NCI-H1092 treated with DMSO at 0.1 percent for 48 hours (cell line): ENCODE measurements at regions not wholly inside any gene's neighbourhood (a gene's known extent, or its start where the extent isn't known, plus 50 kb on each side); places are given as distances from the start of the nearest gene placed in this dataset.

Experiments
- DNase-seq: peaks from one replicate; lab custom pipeline; 2025; lab: John Stamatoyannopoulos, UW

DNA sequence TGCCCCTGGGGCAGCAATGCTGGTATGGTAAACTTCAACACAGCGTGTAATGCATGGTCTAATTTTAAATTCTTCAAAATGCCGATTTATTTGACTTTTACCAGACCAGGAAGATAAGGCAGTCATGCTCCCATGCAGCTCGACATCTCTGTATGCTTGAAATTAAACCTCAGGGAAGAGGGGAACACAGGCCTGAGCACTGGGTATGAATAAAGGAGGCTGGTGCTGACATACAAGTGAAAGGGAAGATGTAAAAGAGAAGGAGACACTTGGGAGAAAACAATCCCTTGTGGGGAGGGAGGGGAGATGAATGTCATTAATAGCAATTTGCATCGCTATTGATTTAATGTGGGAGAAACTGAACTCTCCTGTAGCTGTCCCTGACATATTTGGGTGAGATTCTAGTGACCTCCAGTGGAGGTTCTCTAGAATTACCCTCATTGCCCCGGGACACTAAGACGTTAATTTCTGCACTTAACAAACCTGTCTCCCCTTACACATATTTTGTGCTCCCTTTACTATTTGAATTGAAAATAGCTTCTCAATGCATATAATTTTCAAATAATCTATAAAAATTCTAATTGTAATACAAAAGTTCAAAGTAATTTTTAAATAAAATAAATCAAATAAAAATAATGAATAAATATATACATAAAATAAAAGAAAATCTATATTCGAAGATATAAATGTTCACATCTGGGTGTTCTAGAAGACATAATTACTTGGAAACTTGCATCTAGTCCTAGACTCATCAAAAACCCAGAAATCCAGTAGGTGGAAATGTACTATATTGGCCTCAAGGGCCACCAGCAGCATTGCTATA lies 283.1 kb downstream of the LMX1A start:
- DNase-seq = peak; percentile 73

DNA sequence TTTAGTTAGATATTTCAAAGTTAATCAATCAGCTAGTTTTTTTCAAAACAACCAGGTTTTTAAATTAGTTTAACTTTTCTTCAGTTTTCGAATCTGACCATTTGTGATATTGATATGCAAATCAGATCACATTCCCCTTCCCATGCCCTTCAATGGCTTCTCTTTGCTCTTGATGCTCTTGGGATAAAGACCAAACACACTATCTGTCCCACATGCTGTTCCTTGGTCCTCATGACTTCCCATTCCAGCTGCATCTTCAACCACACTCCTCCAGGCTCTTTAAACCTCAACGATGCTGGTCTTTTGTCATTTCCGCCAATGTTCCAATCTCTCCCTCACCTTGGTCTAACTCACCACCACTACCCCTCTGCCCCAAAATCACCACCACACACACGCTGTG lies 285.8 kb downstream of the LMX1A start:
- no peak for DNase-seq

GRCh38 chr1:165069829-165070228 lies 286.7 kb downstream of the LMX1A start:
- peak; percentile 42 for DNase-seq

DNA sequence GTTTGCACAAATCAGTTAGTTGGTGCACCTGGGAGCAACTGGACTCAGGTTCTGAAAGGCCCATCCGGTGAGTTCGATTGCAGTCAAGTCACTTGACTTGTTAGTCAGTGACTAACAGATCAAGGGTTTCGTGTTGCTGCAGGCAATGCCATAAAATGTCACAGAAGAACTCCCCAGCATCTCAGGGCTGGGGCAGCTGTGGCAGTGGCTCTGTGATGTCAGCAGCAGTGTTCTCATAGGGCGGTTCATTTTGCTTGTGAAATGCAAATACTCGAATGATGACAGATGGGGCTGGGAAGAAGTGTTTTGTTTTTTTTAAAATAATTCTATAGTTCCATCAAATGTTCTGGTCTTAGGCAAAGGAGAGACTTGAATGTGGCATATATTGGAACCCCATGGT lies 287.8 kb downstream of the LMX1A start:
- DNase-seq = no peak

DNA sequence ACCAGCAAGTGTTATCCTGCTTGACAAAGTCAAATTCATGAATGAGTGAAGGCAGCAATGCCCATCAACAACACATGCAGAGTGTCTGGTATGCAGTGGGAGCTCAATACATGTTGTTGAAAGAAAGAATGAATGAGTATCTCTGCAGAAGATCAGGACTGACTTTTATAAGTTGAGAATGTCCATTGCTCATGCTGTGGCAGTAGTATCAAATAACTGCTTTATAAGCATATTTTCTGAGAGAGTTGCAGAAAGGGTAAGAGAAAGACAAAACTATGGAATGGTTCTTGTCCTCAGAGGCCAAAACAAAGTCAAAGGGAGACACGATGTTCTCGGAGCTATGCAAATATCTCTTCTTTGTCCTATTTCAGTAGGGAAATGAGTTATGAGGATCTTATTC lies 288.7 kb downstream of the LMX1A start:
- DNase-seq = no peak

GRCh38 chr1:165063181-165063965 lies 293.1 kb downstream of the LMX1A start:
- no peak for DNase-seq

DNA sequence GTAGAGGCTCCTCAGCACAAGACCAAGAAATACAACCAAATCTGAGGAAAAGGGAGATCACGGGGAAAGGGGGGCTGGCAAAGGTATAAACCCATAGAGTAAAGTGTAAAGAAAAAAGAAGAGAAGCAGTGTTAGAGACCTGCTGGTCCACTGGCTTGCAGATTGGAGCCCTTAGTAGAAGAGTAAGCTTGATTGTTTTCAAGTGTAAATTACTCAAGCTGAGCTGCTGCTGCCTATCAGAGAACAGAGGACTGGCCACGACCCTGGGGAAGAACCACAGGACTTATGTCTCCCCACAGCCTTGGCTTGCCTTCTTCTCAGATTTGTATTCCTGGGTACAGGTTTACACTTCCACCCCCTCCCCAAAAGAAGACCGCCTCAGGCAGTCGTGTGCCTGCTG lies 294.2 kb downstream of the LMX1A start:
- no peak for DNase-seq

DNA sequence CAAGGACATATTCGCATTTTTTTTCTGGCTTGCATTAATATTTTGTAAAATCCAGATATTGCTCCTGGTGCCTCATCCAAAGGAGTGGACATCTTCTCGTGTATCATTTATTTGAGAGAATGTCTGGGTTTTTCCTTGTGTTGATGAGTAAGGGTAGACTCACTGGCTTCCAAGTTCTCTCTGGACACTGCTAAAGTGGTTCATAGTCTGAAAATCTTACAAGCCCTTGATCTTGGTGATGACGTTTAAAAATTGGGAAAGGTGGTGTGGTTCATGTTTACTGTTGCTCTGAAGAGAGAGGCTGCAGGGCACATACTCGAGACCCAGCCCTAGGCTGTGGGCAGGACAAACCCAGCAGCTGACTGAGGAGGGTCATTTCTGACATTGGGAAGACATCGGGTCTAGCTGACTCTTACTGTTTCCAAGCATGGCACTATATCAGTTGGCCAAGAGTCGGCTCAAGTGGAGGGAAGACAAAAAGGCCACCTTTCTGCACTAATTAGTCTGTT lies 296.2 kb downstream of the LMX1A start:
- no peak for DNase-seq

DNA sequence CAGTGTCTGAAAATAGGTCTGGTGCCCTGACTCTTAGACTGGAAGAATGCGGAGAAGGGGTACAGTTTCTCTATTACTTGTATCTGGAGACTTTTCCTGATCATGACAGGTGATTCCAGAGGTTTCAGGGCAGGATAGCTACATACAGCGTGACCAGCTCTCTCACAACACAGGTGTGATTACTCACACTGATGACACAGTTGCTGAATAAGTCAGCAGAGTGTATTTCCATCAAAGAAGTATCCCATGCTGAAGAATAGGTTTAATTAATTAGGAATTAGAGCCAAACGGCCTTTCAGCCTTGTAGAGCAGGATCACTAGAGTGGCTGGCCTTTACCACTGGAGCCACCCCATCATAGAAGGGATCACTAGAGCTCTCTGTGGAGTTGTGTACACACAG lies 298.6 kb downstream of the LMX1A start:
- DNase-seq = no peak

GRCh38 chr1:165056914-165057313 lies 299.6 kb downstream of the LMX1A start:
- no peak for DNase-seq

DNA sequence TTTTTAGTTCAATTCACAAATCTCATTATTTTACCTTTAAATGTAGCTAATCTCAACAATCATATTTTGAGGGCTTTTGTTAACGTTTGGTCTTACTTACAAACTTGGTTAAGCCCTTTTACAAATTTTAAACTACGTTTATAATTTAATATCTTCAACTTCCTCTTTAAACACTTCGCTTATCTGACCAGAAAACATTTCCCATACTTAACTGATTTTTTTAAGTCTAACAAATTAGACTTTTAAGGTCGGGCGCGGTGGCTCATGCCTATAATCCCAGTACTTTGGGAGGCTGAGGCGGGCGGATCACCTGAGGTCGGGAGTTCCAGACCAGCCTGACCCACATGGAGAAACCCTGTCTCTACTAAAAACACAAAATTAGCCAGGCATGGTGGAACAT lies 300.9 kb downstream of the LMX1A start:
- DNase-seq = no peak

- DNase-seq = no peak
Measured at GRCh38 chr1:165054627-165055026, 301.9 kb downstream of the LMX1A start.

GRCh38 chr1:165053351-165053750 lies 303.2 kb downstream of the LMX1A start:
- DNase-seq = no peak

- DNase-seq = no peak
Measured at GRCh38 chr1:165052936-165053335, 303.6 kb downstream of the LMX1A start.

GRCh38 chr1:165052431-165052830 lies 304.1 kb downstream of the LMX1A start:
- no peak for DNase-seq

DNA sequence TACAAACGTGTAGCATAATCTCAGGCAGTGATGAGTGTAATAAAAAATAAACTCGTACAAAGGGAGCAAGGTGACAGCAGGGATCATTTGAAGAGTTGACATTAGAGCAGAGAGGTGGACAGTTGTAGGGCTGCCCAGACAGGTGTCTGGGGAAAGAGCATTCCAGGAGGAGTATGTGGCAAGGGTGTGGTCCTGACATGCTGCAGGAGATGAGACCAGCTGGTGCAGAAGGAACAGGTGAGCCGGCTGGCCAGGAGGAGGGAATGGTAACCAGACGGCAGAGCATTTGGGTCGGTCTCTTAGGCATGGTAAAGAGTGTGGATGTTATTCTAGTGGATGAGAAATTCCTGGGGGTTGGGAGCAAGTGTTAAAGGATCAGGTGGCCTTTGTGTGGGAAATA lies 306.3 kb downstream of the LMX1A start:
- no peak for DNase-seq

GRCh38 chr1:165047994-165048393 lies 308.5 kb downstream of the LMX1A start:
- DNase-seq = no peak

DNA sequence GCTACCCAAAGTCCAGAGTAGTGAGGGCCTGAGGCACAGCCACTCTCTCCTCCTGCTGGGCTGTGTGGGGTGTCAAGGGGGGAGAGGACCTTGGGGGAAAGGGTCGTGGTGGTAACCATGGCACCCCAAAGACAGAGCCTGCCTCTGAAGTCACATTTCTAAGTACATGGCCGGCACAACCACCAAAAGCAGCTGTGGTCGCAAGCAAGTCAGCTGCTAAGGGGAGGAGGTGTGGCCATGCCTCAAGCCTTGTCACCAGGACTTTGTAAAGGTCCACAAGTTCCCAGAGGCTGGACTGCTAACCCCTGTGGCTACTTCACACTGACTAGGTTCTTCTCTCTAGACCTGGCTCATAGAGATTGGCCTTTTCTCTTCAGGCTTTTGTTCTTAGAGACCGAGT lies 310.6 kb downstream of the LMX1A start:
- no peak for DNase-seq

- DNase-seq = no peak
Measured at GRCh38 chr1:165040641-165041040, 315.9 kb downstream of the LMX1A start.

DNA sequence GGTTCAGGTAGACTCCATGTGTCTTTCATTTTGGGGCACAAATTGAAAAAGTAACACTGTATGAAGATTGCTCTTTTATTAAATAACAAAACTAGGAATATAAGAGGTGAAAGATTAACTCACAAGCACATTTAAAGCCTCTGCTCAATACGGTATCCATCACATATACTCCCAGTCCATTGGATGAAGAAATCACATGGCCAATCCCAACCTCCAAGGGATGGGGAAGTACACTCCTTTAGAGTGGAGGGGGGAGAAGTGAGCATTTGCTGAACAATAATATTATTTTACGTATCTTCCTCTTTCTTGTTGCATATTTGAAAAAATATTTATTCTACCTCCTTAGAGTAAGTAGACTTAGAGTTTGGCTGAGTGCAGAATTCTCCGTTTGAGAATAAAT lies 316.5 kb downstream of the LMX1A start:
- DNase-seq = no peak

GRCh38 chr1:165036403-165036802 lies 320.1 kb downstream of the LMX1A start:
- DNase-seq = no peak

GRCh38 chr1:165034136-165034809 lies 322.2 kb downstream of the LMX1A start:
- no peak for DNase-seq

- DNase-seq = no peak
Measured at GRCh38 chr1:165031001-165031400, 325.5 kb downstream of the LMX1A start.
